ENCODE measurements at regions not wholly inside any gene's neighbourhood (a gene's known extent, or its start where the extent isn't known, plus 50 kb on each side); places are given as distances from the start of the nearest gene placed in this dataset.

DNA sequence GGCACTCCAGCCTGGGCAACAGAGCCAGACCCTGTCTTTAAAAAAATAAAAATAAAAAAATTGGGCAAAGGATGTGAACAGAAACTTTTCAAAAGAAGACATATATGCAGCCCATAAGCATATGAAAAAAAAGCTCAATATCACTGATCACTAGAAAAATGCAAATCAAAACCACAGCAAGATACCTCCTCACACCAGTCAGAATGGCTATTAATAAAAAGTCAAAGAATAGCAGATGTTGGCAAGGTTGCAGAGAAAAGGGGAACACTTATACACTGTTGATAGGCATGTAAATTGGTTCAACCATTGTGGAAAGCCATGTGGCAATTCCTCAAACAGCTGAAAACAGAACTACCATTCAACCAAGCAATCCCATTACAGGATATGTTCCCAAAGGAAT lies 204.1 kb upstream of the SRD5A2 start:
- TF ChIP-seq POLR2AphosphoS5 (IDR thresholded peaks at IDR 0.05) = no peak
- TF ChIP-seq, protein P1, sequence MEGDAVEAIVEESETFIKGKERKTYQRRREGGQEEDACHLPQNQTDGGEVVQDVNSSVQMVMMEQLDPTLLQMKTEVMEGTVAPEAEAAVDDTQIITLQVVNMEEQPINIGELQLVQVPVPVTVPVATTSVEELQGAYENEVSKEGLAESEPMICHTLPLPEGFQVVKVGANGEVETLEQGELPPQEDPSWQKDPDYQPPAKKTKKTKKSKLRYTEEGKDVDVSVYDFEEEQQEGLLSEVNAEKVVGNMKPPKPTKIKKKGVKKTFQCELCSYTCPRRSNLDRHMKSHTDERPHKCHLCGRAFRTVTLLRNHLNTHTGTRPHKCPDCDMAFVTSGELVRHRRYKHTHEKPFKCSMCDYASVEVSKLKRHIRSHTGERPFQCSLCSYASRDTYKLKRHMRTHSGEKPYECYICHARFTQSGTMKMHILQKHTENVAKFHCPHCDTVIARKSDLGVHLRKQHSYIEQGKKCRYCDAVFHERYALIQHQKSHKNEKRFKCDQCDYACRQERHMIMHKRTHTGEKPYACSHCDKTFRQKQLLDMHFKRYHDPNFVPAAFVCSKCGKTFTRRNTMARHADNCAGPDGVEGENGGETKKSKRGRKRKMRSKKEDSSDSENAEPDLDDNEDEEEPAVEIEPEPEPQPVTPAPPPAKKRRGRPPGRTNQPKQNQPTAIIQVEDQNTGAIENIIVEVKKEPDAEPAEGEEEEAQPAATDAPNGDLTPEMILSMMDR (IDR thresholded peaks at IDR 0.05) = no peak

Measured in esophagus muscularis mucosa (tissue), 3 donors.